Amygdala (tissue), 56 donors: ENCODE measurements at regions not wholly inside any gene's neighbourhood (a gene's known extent, or its start where the extent isn't known, plus 50 kb on each side); places are given as distances from the start of the nearest gene placed in this dataset.

Source experiments
- DNase-seq, 56 donors: peaks; one replicate each; lab custom pipeline; 2025; lab: John Stamatoyannopoulos, UW

DNA sequence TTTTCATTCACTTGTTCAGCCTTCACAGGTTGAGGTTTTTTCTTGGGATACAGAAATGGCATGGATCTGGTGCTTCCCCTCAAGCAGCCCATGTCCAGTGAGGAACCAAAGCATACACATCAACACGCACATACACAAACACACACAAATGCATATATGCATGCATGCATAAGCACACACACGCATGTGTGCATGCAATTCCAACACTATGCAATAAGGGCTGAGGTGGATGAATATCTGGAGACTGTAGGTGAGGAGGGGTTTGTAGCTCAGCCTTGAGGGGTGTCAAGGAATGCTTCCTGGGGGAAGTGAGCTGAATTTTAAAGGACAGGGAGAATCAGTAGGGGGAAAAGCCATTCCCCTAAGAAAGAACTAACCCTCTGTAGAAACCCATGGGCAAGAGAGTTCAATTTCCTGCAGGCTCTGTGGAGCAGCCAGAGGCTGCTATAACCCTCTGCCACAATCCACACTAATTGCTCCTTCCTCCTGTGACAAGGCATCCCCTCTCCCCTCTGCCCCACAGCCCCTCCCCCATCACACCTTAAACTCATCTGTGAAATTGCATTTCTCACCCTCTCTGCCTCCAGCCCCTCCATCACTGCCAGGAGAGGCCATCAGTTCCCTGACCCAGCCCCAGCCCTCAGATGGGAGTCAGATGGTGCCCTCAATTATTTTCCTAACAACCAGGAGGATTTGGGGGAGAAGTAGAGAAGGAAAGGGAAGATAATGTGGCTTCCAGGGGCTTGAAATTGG is 316.4 kb downstream of the RPS24 start:
- no peak for DNase-seq

DNA sequence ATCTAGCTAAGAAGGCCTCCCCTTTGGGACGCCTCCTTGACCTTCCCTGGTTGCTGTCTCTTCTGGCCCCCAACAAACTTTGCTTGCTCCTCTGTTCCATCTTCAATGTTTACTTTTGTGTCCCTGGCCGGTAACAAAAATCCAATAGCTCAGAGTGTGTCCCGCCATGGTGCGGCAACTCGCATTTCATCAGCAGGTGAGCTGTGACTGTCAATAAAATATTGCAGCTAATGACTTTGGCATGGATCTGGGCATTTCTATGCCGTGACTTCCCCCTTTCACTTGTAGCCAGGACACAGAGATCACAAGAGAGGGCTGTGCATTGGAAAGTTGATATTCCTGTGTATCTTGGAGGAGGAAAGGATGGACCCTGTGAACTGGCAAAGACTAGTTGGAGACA is 317.6 kb downstream of the RPS24 start:
- no peak for DNase-seq

DNA sequence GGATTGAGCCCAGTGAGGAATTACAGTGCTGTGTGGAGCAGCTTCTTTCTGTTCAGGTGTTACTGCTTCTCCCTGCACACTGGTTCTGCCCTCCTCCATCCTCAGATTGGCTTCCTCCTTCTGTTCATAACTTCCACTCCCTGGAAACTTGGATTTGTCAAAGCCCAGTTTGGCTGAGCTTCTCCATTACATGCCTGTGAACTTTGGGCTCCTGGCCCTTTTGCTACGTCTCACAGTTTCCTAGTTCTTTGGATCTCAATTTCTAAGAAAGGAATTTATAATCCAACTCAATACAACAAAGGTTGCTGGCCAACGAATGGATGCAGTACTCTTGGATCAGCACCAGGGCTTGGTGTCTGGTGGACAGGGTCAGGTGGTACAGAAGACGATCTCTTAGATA is 318.1 kb downstream of the RPS24 start:
- no peak for DNase-seq

DNA sequence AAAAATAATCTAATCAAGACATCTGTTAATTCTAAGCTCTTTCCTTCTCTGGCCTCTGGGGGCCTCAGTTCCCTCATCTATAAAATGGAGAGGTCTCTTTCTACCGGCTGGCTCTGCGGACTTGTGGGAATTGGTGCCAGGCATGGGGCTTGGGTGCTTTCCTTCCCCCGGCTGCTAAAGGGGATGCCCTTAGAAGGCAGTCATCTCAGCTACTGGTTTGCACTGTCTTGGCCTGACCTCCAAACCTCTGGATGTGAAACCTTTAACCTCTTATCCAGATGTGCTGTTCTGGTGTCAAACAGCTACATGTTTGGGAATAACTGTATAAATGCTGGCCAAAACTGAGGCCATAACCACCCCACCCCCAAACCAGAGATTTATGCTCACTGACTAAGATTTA is 320.0 kb downstream of the RPS24 start:
- DNase-seq, result no peak

DNA sequence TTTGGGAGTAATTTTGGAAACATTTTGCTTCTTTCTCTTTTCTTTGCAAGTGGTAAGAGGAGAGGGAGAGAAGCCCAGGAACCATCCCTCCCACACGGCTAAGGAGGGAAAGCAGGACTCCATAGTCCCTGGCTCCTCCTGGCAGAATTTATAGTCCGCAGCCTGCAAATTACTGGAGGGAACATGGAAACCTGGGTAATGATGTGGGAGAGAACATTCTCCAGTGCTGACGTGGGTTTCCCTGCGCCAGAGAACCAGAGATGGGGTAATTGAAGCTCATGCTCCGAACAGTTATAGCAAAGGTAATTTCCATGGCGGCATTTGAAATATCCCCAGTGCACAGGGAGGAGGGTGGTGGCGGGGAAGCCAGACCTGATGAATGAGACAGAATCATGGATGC is 320.4 kb downstream of the RPS24 start:
- DNase-seq, result no peak

DNA sequence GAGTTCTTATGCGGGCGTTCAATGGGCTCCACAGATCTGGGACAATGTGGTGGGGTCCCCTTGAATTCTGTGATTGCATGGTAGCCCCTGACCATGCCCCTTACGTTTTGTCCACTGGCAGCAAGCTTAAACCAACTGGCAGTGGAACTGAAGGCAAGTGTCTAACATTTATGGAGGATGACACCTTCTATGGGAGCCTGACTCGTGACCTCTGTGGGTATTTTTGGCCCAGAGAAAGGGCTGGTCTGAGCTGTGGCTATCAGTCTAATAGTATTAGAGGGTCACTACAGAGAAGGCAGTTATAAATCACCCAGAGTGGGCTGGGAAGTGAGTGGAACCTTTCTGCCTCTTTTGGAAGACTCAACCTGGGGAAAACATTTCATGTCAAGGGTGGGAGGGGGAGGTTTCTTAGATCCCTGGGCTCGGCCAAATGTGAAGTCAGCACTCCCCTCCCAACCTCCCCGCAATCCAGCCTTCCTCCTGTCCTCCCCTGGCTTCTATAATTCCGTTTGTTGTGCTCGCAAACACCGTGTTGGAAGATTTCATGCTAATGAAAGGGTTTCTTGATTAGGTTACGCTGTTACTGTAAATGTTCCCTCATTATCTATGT is 322.7 kb downstream of the RPS24 start:
- DNase-seq, result no peak

DNA sequence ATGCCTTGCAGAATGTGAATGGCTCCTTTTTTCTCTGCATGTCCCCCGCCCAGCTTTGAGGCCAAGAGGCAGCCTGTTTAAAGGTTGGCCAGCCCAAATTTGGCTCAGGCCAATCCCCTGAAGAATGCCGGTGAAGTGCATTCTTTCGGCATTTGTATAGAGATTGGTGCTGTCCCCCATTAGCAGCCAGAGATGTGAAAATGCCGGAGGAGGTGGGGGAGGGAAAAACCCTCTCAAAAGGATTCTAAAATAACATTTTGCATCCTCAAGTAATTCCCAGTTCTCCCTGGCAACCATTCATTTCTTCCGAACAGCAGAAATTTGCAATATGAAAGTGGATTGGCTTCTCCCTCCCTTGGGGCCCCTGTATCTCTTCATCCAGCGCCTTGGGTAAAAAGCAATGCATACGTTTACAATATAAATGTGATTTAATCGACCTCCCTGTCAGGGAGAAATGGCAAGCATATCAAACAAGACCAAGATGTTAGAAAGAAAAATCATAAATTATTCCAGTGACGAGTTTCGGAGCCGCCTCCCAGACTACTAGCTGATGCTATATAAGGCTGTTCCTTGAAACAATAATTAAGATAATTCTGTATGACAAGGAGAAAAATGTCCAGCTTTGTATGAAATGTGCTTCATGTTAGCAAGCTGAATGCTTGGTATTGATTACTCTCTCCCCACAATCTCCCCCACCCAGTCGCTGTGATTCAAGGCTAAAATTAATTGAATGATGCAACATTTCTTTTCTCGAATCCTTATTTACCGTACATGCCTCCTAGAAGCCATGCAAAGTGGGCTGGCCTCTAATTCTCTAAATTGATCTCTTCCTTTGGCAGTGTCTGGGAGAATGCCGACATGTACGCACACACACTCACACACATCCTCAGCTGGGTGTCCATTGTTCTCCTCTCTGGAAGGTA is 323.7 kb downstream of the RPS24 start:
- no peak for DNase-seq

DNA sequence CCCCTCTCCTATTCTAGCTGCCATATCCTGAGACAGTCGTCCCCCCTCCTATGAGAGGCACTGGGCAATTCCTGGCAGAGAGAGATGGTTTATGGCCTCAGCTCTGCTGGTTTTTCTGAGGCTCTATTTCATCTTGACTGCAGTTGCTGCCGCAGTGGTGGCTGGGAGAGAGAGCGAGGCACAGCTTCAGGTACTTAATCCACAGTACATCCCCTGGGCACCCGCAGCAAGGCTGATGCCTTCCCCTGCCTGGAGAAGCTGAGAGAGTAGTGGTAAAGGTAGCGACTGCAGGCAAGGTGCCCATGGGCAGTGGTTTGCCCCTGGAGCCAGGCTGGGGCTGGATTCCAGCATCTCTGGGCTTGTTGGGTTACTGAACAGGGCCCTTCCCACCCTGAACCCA is 324.7 kb downstream of the RPS24 start:
- DNase-seq, result no peak

DNA sequence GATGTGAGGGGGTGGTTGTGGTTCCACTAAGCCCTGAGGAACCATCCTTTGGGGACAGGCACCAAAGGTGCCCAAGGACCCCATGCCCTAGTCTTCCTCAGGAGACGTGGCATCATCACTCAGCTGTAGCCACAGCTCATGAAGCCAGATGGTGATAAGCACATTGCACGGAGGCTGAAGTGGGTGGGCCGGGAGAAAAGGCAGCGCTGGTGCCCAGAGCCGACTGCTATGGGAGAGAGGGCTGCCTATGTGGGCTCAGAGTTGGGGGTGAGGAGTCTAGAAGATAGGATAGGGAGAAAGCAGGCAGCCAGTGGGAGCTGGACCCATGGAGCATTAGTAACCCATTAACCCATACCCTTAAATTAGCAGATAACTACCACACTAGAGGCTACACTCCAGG is 325.3 kb downstream of the RPS24 start:
- no peak for DNase-seq

DNA sequence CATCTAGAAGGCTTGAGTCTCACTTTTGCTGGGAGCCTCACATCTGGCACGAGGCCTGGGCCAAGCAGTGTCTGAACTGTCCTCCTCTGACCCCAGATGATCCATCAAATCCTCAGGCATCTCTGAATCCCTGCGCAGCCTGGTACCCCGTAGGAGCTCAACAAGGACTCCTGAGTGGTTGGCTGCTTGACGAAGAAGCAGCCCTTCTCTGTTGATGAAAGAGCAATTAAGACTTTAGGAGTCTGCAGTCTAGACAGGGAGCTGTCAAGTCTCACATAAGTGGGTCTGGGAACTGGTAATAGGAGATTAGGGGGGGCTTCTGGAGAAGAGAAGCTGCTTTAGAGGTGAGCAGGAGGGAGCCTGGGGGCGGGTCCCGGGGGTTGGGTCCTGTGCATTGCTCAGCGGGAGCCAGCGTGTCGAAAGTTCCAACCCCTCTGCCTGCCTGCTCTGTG is 326.0 kb downstream of the RPS24 start:
- no peak for DNase-seq

DNA sequence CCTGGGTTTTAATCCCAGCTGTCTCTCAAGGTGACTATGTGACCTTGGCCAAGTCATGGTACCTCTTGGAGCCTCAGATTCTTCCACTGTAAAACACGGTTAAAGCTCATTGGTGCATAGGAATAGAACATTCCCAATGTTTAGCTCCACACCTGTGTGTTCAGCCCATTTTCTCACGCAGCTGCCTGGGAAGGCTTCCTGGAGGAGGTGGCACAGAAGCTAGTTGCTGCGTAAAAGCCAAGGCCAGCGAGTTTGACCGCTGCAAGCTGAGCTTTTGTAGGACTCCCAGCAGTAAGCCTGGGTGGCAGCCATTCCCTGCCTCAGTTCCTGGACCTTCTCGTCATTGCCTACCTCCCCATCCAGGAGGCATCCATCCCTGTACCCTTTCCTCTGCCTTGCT is 326.6 kb downstream of the RPS24 start:
- DNase-seq, result no peak

DNA sequence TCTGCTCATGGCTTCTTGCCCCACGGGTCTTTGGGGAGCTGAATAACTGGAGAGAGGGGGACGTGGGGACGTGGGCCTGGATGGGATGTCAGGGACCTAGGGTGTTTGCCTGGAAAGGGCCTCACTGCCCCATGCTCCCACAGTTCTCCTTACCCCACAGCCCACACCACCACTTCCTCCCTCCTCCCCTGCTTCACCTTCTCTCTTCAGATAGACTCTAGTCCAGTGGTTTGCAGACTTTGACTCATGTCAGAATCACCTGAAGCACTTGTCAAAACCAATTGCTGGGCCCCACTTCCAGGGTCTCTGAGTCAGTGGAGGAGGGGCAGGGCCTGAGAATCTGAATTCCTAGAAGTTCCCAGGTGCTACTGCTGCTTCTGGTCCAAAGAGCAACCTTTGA is 327.4 kb downstream of the RPS24 start:
- DNase-seq, result no peak

DNA sequence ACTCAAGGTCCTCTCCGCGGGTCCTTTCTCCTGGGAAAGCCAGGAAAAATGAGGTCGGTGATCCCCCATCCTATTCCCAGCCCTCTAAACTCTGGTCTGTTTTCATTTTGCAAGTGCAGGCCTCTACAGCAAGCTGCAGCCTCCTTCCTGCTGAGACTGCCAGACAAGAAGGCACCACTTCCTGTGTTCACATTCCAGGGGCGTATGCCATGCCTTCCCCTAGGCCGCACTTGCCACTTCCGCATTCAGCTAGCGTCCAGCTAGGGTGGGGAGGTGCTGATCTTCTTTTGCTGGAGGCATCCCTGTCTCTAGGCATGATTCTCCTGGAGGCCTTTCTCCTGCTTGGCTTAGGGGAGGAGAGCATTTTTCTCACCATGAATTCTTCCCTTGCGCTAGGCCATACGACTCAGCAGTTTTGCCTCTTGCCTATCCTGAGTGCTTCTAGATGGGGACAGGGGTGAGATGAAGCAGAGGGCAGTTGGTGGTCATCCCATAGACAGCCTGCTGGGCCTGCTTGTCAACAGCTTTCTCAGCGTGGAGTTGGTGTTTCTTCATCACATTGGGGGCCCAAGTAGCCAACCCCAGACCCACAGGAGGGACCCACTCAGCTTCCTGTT is 328.9 kb downstream of the RPS24 start:
- no peak for DNase-seq

DNA sequence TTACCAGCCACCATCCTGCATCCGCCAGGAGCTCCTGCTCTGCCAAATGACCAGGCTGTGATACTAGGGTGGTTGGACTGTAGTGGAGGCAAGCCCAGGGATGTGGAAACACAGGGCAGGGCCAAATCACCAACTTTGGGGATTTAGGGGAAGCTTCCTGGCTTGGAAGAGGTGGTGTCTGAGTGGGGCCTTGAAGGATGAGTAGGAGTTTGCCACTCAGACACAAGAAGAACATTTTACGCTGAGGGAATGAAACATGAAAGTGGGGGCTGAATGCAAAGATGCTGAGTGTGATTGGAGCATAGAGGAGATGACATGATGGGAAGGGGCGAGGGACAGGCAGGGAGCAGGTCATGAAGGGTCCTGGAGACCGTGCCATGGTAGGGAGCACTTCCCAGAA is 329.5 kb downstream of the RPS24 start:
- no peak for DNase-seq

DNA sequence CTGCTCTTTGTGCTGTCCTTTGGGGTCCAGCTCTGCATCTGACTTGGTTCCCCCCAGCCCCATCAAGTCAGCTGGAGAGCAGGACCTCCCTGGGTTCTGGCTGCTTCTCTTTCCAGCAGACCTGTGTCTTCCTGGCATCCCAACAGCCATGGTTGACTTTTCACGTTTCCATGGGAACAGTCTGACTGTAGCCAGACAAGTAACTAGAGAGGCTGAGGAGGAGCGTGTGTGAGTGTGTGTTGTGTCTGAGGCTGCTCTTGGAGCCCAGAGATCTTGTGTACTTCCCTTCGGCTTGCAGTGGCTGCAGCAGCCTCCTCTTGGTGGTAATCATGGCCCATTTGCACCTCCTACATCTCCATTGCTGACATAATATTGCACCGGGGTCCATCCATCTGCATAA is 332.0 kb downstream of the RPS24 start:
- peak in 2 of 56 donors; percentile 16 to 31 for DNase-seq

DNA sequence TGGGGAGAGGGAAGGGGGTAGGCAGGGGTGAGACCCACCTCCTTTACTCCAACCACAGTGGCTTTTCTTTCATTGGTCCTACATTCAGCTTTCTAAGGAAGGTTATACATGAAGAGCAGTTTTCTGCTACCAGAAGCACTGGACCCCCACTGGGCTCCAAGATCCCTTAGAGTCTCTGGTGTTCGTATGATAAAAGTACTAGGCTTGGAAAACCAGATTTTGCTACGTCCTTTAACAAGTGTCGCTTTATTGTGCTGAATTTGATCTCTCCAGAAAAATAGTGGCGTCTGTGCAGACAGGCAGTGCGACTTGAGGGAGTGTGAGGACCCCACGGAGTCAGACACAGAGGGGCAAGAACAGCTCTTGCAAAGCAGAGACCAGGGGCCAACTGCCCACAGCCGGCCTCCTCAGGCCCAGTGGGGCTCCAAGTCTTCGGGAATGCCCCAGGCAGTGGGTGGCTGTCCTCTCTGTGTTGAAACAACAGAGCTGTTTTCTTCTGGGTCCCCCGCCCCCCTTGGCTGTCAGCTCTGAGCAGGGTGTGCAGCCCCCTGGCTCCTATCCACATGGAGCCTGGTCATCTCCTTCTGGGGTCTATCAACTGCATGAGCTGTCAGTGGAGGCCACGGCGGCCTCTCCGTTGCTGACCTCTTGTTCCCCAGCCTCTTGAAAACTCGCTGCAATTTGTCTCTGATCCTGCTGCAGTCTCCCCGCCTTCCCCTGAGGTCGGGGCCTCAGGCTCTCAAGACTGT is 333.2 kb downstream of the RPS24 start:
- no peak for DNase-seq

DNA sequence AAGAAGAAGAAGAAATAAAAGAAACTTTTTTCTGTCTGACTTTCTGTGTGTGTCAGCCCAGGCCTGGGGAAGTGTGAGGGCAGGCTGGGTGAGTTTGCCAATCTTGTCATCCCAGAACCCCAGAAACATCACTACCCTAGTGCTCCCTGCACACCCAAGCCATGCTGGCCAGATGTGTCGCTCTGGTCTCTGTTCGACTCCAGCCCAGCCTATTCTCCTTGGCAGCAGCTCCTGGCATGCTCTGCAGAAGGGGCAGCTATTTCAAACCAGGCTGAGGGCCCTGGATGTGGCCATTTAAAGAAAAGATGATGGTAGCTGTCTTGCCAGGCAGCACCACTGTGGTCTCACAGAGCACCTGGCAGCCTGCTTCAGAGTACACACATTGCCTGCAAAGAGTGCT is 334.1 kb downstream of the RPS24 start:
- DNase-seq, result no peak

DNA sequence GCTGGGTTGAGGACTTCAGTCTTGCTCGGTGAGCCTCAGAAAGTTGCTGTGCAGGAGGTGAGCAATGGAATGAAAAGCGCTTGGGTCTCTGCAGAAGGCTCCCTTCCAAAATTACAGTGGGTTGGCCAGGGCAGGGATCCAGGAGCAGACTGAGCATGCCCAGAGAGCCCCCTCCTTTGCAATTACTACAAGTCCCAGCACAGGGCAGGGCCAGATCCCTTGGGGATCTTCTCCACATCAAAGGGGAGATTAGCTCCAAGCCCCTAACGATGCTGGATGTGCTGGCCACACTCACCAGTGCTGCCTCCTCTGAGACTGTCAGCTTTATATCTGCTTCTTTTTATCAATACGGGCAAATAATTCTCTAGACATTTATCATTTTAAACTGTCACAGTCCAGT is 337.5 kb downstream of the RPS24 start:
- DNase-seq, result peak in 11 of 56 donors; percentile 9 to 40 (median 28)

DNA sequence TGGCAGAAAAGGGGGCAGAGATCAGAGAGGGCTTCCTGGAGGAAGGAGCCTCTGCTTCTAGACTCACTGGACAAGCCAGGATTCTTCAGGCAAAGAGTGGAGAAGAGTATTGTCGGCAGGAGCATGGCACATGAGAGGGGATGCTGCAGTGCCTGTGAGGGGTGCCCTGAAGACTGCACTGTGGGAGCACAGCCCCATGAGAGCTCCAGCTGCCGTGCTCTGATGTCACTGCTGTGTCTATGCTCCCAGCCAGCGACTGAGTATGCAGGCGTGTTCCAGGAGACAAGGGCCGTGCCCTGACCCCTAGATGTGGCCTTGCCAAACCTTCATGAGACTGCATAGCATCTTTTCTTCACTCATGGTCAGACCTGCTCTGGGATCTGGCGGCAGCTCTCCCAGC is 339.1 kb downstream of the RPS24 start:
- no peak for DNase-seq

DNA sequence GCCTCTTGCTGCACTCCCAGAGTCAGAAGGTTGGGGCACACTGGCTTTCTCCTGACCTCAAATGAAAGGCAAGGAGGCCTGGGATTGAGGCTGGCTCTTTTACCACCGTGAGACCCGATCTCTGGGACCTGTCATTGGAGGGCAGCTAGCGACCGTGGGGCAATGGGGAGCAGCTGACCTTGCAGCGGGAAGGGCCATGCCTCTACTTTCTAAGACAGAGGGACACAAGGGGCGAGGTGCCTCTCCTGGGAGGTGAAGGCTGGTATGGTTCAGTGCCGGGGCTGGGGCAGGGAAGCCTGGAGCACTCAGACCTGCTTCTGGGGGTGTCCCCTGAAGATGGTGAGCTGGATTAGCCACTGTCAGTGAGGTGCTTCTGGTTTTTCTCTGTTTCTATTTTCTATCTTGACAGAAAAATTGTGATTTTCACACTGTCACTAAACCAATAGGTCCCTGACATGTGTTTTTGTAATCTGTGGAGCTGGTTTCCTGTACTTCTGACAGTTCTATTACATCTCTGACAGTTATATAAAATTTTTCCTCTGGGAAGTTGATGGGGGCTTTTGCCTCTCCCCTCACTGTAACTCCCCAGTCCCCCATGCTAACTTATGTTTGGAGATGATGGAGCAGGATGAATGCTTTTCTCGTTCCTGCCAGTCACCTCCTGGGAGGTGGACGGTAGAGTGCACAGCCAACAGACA is 340.8 kb downstream of the RPS24 start:
- no peak for DNase-seq
